Peyer's patch (tissue), 4 donors: ENCODE measurements at regions not wholly inside any gene's neighbourhood (a gene's known extent, or its start where the extent isn't known, plus 50 kb on each side); places are given as distances from the start of the nearest gene placed in this dataset.

Experiments used
- DNase-seq, 3 donors: peaks; one replicate each; pipeline ENCODE4 v3.0.0-alpha.2; 2017 to 2019
- H3K27ac ChIP-seq, 4 donors: fragments of 200-600 bp; sonication (generic); one replicate each; pipeline ENCODE4 v1.5.1; 2016 to 2019
- H3K27me3 ChIP-seq, 2 donors: fragments of 200-600 bp; sonication (generic); one replicate each; pipeline ENCODE4 v1.5.1; 2019
- H3K36me3 ChIP-seq, 3 donors: fragments of 200-600 bp; sonication (generic); one replicate each; pipeline ENCODE4 v1.5.1; 2016 to 2019
- H3K4me1 ChIP-seq, 4 donors: fragments of 200-600 bp; sonication (generic); one replicate each; pipeline ENCODE4 v1.5.1; 2016 to 2019
- H3K4me3 ChIP-seq, 4 donors: fragments of 200-600 bp; sonication (generic); 1 replicate in 3 of 4; 2 replicates in 1 of 4; pipeline ENCODE4 v1.5.1; 2016 to 2019; ENCODE audit warnings: mild to moderate bottlenecking in 1 of 4
- H3K9me3 ChIP-seq, 4 donors: fragments of 200-600 bp; sonication (generic); one replicate each; pipeline ENCODE4 v1.5.1; 2016 to 2019; ENCODE audit warnings: mild to moderate bottlenecking in 1 of 4
- POLR2A ChIP-seq, 2 donors: fragments of 450-650 bp; IDR thresholded peaks; one replicate each; pipeline ENCODE4 v1.5.1; 2017; ENCODE audit warnings: antibody characterized with exemption in 2 of 2, mild to moderate bottlenecking in 2 of 2, moderate library complexity in 2 of 2
- TF ChIP-seq, protein P1 (sequence below), 6 experiments: fragments of 450-650 bp in 4 of 6; fragments of 200-600 bp in 2 of 6; sonication (generic) in 1 of 6; IDR thresholded peaks; one replicate each; pipeline ENCODE4 v1.5.1; 2017 to 2019; ENCODE audit warnings: antibody characterized with exemption in 6 of 6, mild to moderate bottlenecking in 3 of 6, moderate library complexity in 1 of 6

DNA sequence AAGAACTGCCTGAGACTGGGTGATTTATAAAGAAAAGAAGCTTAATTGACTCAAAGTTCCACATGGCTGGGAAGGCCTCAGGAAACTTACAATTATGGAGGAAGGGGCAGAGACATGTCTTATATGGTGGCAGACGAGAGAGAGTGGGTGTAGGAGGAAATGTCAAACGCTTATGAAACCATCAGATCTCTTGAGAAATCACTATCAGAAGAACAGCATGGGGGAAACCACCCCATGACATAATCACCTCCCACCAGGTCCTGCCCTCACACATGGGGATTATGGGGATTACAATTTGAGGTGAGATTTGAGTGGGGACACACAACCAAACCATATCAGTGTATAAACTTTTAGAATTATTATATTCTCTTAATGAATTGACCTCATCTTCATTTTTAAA lies 335.9 kb upstream of the DPYD start:
- DNase-seq: no peak
- Histone ChIP-seq H3K27ac (no peak overlapping the region), H3K9me3 (no peaks in the 10 kb centered on the region), H3K27me3 (no peaks in the 10 kb centered on the region), H3K4me1 (no peaks in the 10 kb centered on the region), H3K36me3 (no peaks in the 10 kb centered on the region), H3K4me3 (no peak overlapping the region)
- TF ChIP-seq, protein P1, sequence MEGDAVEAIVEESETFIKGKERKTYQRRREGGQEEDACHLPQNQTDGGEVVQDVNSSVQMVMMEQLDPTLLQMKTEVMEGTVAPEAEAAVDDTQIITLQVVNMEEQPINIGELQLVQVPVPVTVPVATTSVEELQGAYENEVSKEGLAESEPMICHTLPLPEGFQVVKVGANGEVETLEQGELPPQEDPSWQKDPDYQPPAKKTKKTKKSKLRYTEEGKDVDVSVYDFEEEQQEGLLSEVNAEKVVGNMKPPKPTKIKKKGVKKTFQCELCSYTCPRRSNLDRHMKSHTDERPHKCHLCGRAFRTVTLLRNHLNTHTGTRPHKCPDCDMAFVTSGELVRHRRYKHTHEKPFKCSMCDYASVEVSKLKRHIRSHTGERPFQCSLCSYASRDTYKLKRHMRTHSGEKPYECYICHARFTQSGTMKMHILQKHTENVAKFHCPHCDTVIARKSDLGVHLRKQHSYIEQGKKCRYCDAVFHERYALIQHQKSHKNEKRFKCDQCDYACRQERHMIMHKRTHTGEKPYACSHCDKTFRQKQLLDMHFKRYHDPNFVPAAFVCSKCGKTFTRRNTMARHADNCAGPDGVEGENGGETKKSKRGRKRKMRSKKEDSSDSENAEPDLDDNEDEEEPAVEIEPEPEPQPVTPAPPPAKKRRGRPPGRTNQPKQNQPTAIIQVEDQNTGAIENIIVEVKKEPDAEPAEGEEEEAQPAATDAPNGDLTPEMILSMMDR (IDR thresholded peaks at IDR 0.05): no peak
- no peak for TF ChIP-seq POLR2A (IDR thresholded peaks at IDR 0.05)

DNA sequence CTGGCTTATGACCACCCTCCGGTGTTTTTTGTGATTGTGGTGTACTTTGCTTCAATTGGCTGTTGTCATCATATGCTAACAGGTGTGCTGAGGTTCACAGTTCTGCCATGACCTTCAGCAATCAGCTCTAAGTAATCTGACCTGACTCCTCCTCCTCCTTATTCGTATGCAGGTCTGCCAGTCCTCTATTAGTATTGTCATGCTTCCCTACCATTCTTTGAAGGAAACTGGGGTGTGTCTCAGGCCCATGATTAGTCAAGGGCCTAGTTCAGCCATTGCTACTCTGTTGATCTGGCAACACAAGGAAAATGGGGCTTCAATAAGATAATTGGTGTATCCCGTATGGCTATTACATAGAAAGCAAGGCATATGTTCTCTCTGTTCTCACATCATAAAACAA lies 332.3 kb upstream of the DPYD start:
- Histone ChIP-seq H3K9me3 (peaks cover 0 to 2% (median 0%) of the 10 kb centered on the region in 4 donors), H3K27ac (no peak overlapping the region), H3K27me3 (no peaks in the 10 kb centered on the region), H3K36me3 (no peaks in the 10 kb centered on the region), H3K4me3 (no peak overlapping the region), H3K4me1 (no peaks in the 10 kb centered on the region)
- no peak for DNase-seq
- TF ChIP-seq, protein P1 (IDR thresholded peaks at IDR 0.05): no peak
- no peak for TF ChIP-seq POLR2A (IDR thresholded peaks at IDR 0.05)

DNA sequence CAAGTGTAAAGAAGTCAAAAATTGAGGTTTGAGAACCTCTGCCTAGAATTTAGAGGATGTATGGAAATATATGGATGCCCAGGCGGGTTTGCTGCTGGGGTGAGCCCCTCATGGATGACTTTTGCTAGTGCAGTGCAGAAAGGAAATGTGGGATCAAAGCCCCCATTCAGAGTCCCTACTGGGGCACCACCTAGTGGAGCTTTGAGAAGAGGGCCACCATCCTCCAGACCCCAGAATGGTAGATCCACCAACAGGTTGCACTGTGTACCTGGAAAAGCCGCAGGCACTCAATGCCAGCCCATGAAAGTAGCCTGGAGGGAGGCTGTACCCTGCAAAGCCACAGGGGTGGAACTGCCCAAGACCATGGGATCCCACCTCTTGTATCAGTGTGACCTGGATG lies 330.7 kb upstream of the DPYD start:
- Histone ChIP-seq H3K27me3 (no peaks in the 10 kb centered on the region), H3K36me3 (no peaks in the 10 kb centered on the region), H3K4me3 (no peak overlapping the region), H3K4me1 (no peaks in the 10 kb centered on the region), H3K27ac (no peak overlapping the region), H3K9me3 (peaks cover 0 to 2% (median 0%) of the 10 kb centered on the region in 4 donors)
- no peak for TF ChIP-seq POLR2A (IDR thresholded peaks at IDR 0.05)
- TF ChIP-seq, protein P1 (IDR thresholded peaks at IDR 0.05): no peak
- no peak for DNase-seq

DNA sequence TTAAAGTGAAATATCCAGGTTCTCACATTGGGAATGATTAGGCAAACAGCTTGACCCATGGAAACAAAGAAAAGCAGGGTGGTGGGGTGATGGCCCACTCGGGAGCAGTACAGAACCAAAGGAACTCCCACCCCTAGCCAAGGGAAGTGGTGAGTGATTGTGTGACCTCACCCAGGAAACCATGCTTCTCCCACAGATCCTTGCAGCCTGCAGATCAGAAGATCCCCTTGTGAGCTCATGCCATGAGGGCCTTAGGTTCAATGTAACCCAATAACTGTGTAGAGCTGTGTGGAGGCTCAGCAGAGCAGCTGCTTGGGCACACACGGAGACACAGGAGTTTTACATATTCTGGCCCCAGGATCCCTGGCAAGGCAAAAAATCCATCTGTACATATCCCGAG lies 311.8 kb upstream of the DPYD start:
- no peaks in the 10 kb centered on the region for H3K36me3 ChIP-seq
- no peaks in the 10 kb centered on the region for H3K4me1 ChIP-seq
- TF ChIP-seq POLR2A (IDR thresholded peaks at IDR 0.05): no peak
- TF ChIP-seq, protein P1 (IDR thresholded peaks at IDR 0.05): no peak
- H3K4me3 ChIP-seq: no peak overlapping the region
- DNase-seq: no peak
- H3K27ac ChIP-seq: no peak overlapping the region
- H3K27me3 ChIP-seq: no peaks in the 10 kb centered on the region
- H3K9me3 ChIP-seq: peaks cover 0 to 7% (median 0%) of the 10 kb centered on the region in 4 donors

DNA sequence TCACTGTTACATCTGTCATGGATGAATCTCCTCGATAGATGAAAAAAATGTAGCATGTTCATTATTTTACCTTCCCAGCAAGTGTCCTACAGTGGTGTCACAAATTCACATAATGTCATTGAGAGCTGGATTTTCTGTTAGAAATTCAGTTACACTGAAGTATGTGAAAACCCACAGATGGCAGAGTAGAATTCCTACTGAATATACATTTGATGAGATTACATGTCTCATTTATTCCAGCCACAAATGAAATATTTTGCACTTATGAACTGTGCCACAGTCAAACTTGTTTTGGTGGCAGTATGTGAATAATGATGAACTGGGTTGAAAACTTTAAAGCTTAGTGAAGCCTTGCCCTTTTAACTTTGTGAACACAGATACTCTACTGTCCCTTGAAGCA lies 301.9 kb upstream of the DPYD start:
- no peaks in the 10 kb centered on the region for H3K9me3 ChIP-seq
- no peaks in the 10 kb centered on the region for H3K36me3 ChIP-seq
- no peaks in the 10 kb centered on the region for H3K27me3 ChIP-seq
- no peak for DNase-seq
- TF ChIP-seq, protein P1 (IDR thresholded peaks at IDR 0.05): no peak
- TF ChIP-seq POLR2A (IDR thresholded peaks at IDR 0.05): no peak
- H3K27ac ChIP-seq: no peak overlapping the region
- H3K4me3 ChIP-seq: no peak overlapping the region
- H3K4me1 ChIP-seq: no peaks in the 10 kb centered on the region

DNA sequence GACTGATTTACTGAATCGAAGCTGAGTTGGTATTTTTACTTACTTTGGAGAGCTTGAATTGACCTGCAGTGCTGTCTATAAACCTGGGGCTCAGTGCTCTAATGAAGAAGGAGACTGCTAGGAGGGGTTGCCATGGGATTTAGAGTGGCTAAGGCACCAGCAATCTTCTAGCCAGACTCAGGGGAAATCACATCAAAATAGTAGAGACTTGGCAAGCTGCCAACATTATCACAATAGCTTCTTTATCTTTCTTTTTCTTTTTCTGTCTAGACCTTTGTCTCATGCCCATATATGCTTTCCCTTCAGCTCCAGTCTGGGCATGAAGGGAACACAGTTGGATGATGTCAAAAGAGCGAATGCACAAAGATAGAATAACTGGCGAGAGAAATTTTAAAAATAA lies 301.1 kb upstream of the DPYD start:
- no peak for DNase-seq
- no peak overlapping the region for H3K4me3 ChIP-seq
- no peaks in the 10 kb centered on the region for H3K36me3 ChIP-seq
- no peaks in the 10 kb centered on the region for H3K9me3 ChIP-seq
- no peaks in the 10 kb centered on the region for H3K27me3 ChIP-seq
- no peak overlapping the region for H3K27ac ChIP-seq
- TF ChIP-seq, protein P1 (IDR thresholded peaks at IDR 0.05): no peak
- no peak for TF ChIP-seq POLR2A (IDR thresholded peaks at IDR 0.05)
- no peaks in the 10 kb centered on the region for H3K4me1 ChIP-seq
